IMR-90 (cell line): ENCODE measurements at regions not wholly inside any gene's neighbourhood (a gene's known extent, or its start where the extent isn't known, plus 50 kb on each side); places are given as distances from the start of the nearest gene placed in this dataset.

Source experiments
- ATAC-seq: fragments of 200-7000 bp; cut with Tn5 transposase; 2 replicates; pipeline ENCODE4 v1.9.1; 2020; ENCODE audit warnings: low read depth, mild to moderate bottlenecking, moderate library complexity
- BruUV-seq: library from RNA; stranded (reverse); fragments of 400-500 nt; replicated peaks from 2 replicates; lab custom pipeline; 2021; lab: Mats Ljungman, UMichigan
- CTCF ChIA-PET: fragments of 300-600 bp; formaldehyde crosslinking; extraction: SDS; loops from one replicate; lab custom pipeline; 2021; ENCODE audit warnings: antibody characterized with exemption; lab: Yijun Ruan, JAX
- POLR2A ChIA-PET: fragments of 300-600 bp; sonication (Branson Sonifier 250); formaldehyde crosslinking; loops from one replicate; lab custom pipeline; 2022; ENCODE audit warnings: antibody characterized with exemption; ENCODE audit not compliant: unreplicated experiment; lab: Charles Lee
- DNase-seq: peaks from one replicate; pipeline ENCODE4 v3.0.0; 2013
- H2AFZ ChIP-seq: replicated peaks from 2 replicates; pipeline ENCODE3; 2013; ENCODE audit warnings: low read length, mild to moderate bottlenecking; ENCODE audit not compliant: poor library complexity
- H2AK5ac ChIP-seq: 2 replicates; pipeline ENCODE4 v1.6.1; 2013; ENCODE audit warnings: low read depth, low read length, inconsistent platforms
- H2AK9ac ChIP-seq: replicated peaks from 2 replicates; pipeline ENCODE3; 2013; ENCODE audit warnings: mild to moderate bottlenecking, low read depth, low read length, moderate library complexity; ENCODE audit not compliant: poor library complexity
- H2BK120ac ChIP-seq: 2 replicates; pipeline ENCODE4 v1.6.1; 2013; ENCODE audit warnings: low read depth, low read length, inconsistent platforms
- H2BK15ac ChIP-seq: 3 replicates; pipeline ENCODE4 v1.6.1; 2013; ENCODE audit warnings: low read depth, low read length, inconsistent platforms
- H2BK20ac ChIP-seq: 2 replicates; pipeline ENCODE4 v1.6.1; 2013; ENCODE audit warnings: low read depth, mild to moderate bottlenecking, inconsistent platforms, low read length, moderate library complexity
- H2BK5ac ChIP-seq: 2 replicates; pipeline ENCODE4 v1.6.1; 2013; ENCODE audit warnings: mild to moderate bottlenecking, low read depth, low read length, inconsistent platforms; ENCODE audit not compliant: poor library complexity, severe bottlenecking
- H3K14ac ChIP-seq: replicated peaks from 2 replicates; pipeline ENCODE4 v1.6.1; 2013; ENCODE audit warnings: low read depth, low read length, inconsistent platforms
- H3K18ac ChIP-seq: 2 replicates; pipeline ENCODE4 v1.6.1; 2013; ENCODE audit warnings: low read depth, low read length, control low read depth
- H3K23ac ChIP-seq: 2 replicates; pipeline ENCODE4 v1.6.1; 2013; ENCODE audit warnings: low read depth, low read length, inconsistent platforms
- H3K27ac ChIP-seq: 2 replicates; pipeline ENCODE4 v1.5.1; 2013; ENCODE audit warnings: mild to moderate bottlenecking, control low read depth, low read length; ENCODE audit not compliant: insufficient read depth
- H3K27me3 ChIP-seq: 2 replicates; pipeline ENCODE4 v1.6.1; 2013; ENCODE audit warnings: low read length; ENCODE audit not compliant: control insufficient read depth, insufficient read depth
- H3K36me3 ChIP-seq: 2 replicates; pipeline ENCODE4 v1.6.1; 2013; ENCODE audit warnings: low read length, mixed read lengths; ENCODE audit not compliant: control insufficient read depth, insufficient read depth
- H3K4ac ChIP-seq: 2 replicates; pipeline ENCODE4 v1.6.1; 2013; ENCODE audit warnings: low read depth, low read length, inconsistent platforms
- H3K4me1 ChIP-seq: 2 replicates; pipeline ENCODE4 v1.6.1; 2013; ENCODE audit warnings: low read length, mixed read lengths; ENCODE audit not compliant: control insufficient read depth, insufficient read depth
- H3K4me2 ChIP-seq: 2 replicates; pipeline ENCODE4 v1.6.1; 2013; ENCODE audit warnings: low read depth, mild to moderate bottlenecking, control low read depth, low read length, moderate library complexity
- H3K4me3 ChIP-seq: 2 replicates; pipeline ENCODE4 v1.5.1; 2013; ENCODE audit warnings: low read depth, mild to moderate bottlenecking, control low read depth, low read length, moderate library complexity; ENCODE audit not compliant: insufficient read depth
- H3K56ac ChIP-seq: 2 replicates; pipeline ENCODE4 v1.6.1; 2013; ENCODE audit warnings: low read length, inconsistent platforms; ENCODE audit not compliant: insufficient read depth; ENCODE audit errors: extremely low read depth
- H3K79me1 ChIP-seq, 2 experiments: 2 replicates each; pipeline ENCODE4 v1.6.1; 2013; ENCODE audit warnings: low read length in 2 of 2, inconsistent platforms in 1 of 2, low read depth in 1 of 2
- H3K9ac ChIP-seq: 2 replicates; pipeline ENCODE4 v1.6.1; 2013; ENCODE audit warnings: low read depth, low read length, control low read depth
- H3K9me1 ChIP-seq: 2 replicates; pipeline ENCODE4 v1.6.1; 2013; ENCODE audit warnings: low read length, inconsistent platforms; ENCODE audit not compliant: insufficient read depth
- H3K9me3 ChIP-seq: 2 replicates; pipeline ENCODE4 v1.6.1; 2013; ENCODE audit warnings: low read length; ENCODE audit not compliant: control insufficient read depth, insufficient read depth
- H4K20me1 ChIP-seq: 2 replicates; pipeline ENCODE4 v1.6.1; 2013; ENCODE audit warnings: low read length, inconsistent platforms; ENCODE audit not compliant: insufficient read depth
- H4K5ac ChIP-seq: 2 replicates; pipeline ENCODE4 v1.6.1; 2013; ENCODE audit warnings: mild to moderate bottlenecking, low read depth, low read length, control low read depth
- H4K8ac ChIP-seq, 2 experiments: 2 replicates each; pipeline ENCODE4 v1.6.1; 2013; ENCODE audit warnings: low read depth in 2 of 2, low read length in 2 of 2, control low read depth in 1 of 2, inconsistent platforms in 1 of 2
- H4K91ac ChIP-seq: 2 replicates; pipeline ENCODE4 v1.6.1; 2013; ENCODE audit warnings: low read depth, low read length, inconsistent platforms; ENCODE audit not compliant: insufficient read depth
- BHLHE40 ChIP-seq: fragments of 150-350 bp; IDR thresholded peaks from 2 replicates; pipeline ENCODE4 v1.6.1; 2016; ENCODE audit warnings: mild to moderate bottlenecking, low read depth, low read length
- CEBPB ChIP-seq: IDR thresholded peaks from 2 replicates; pipeline ENCODE4 v1.6.1; 2012; ENCODE audit warnings: low read depth, low read length, improper control_type of control experiment
- CHD1 ChIP-seq: IDR thresholded peaks from 2 replicates; pipeline ENCODE4 v1.6.1; 2012; ENCODE audit warnings: low read depth, low read length, improper control_type of control experiment
- FOS ChIP-seq: fragments of 150-350 bp; IDR thresholded peaks from 2 replicates; pipeline ENCODE4 v1.6.1; 2016; ENCODE audit warnings: low read depth, low read length
- MAFK ChIP-seq: IDR thresholded peaks from 2 replicates; pipeline ENCODE4 v1.6.1; 2012; ENCODE audit warnings: low read depth, low read length, improper control_type of control experiment
- MAZ ChIP-seq: IDR thresholded peaks from 2 replicates; pipeline ENCODE4 v1.6.1; 2012; ENCODE audit warnings: low read depth, mild to moderate bottlenecking, low read length, improper control_type of control experiment, moderate library complexity, borderline replicate concordance
- MXI1 ChIP-seq: IDR thresholded peaks from 2 replicates; pipeline ENCODE4 v1.6.1; 2012; ENCODE audit warnings: low read depth, mild to moderate bottlenecking, low read length, moderate library complexity, borderline replicate concordance
- NFE2L2 ChIP-seq: fragments of 150-350 bp; IDR thresholded peaks from 2 replicates; pipeline ENCODE4 v1.6.1; 2016; ENCODE audit warnings: low read depth, mild to moderate bottlenecking, low read length
- POLR2A ChIP-seq: IDR thresholded peaks from 2 replicates; pipeline ENCODE4 v1.6.1; 2012; ENCODE audit warnings: mild to moderate bottlenecking, low read depth, low read length
- RAD21 ChIP-seq: IDR thresholded peaks from 2 replicates; pipeline ENCODE4 v1.6.1; 2012; ENCODE audit warnings: low read length, improper control_type of control experiment
- RCOR1 ChIP-seq: IDR thresholded peaks from 2 replicates; pipeline ENCODE4 v1.6.1; 2012; ENCODE audit warnings: mild to moderate bottlenecking, low read length, improper control_type of control experiment; ENCODE audit not compliant: insufficient replicate concordance
- RFX5 ChIP-seq: IDR thresholded peaks from 2 replicates; pipeline ENCODE4 v1.8.0; 2012; ENCODE audit warnings: low read depth, mild to moderate bottlenecking, low read length, moderate library complexity
- SMC3 ChIP-seq: fragments of 150-350 bp; IDR thresholded peaks from 2 replicates; pipeline ENCODE4 v1.6.1; 2016; ENCODE audit warnings: low read depth, mild to moderate bottlenecking, antibody characterized with exemption, low read length, moderate library complexity
- WGBS, 2 experiments: methylation state at CpG; one replicate each; pipeline versions ENCODE4 v1.1.5 to v1.1.7; 2013; ENCODE audit warnings: missing lambda C conversion rate in 2 of 2; ENCODE audit not compliant: insufficient read length in 1 of 2; ENCODE audit errors: extremely low coverage in 2 of 2; 5-methylcytosine and 5-hydroxymethylcytosine counted together
- dilution Hi-C: fragments of 300-500 bp; cut with HindIII; formaldehyde crosslinking; loops from one replicate; pipeline ENCODE4 v1.14.3; 2018; ENCODE audit warnings: low sequenced_read_pairs; ENCODE audit not compliant: unreplicated experiment
- in situ Hi-C: fragments of 300-500 bp; cut with MboI; formaldehyde crosslinking; loops from 3 replicates; pipeline ENCODE4 v1.14.3; 2019; ENCODE audit warnings: low sequenced_read_pairs, inconsistent platforms, mixed read lengths
- intact Hi-C: fragments of 100-400 bp; cut with micrococcal nuclease; formaldehyde crosslinking; loops from 2 replicates; pipeline ENCODE4 v1.10.0; 2022
- TF ChIP-seq, protein P1 (sequence below): fragments of 150-350 bp; IDR thresholded peaks from 2 replicates; pipeline ENCODE4 v1.6.1; 2017; ENCODE audit warnings: mild to moderate bottlenecking, antibody characterized with exemption, low read length, low read depth
- TF ChIP-seq, protein P2 (sequence below): fragments of 150-350 bp; IDR thresholded peaks from 2 replicates; pipeline ENCODE4 v1.6.1; 2016; ENCODE audit warnings: low read depth, mild to moderate bottlenecking, low read length, moderate library complexity, borderline replicate concordance
- TF ChIP-seq, protein P3 (sequence below): conservative IDR thresholded peaks from 2 replicates; pipeline ENCODE4 v1.5.1; 2012; ENCODE audit warnings: mild to moderate bottlenecking, low read depth, low read length, improper control_type of control experiment

DNA sequence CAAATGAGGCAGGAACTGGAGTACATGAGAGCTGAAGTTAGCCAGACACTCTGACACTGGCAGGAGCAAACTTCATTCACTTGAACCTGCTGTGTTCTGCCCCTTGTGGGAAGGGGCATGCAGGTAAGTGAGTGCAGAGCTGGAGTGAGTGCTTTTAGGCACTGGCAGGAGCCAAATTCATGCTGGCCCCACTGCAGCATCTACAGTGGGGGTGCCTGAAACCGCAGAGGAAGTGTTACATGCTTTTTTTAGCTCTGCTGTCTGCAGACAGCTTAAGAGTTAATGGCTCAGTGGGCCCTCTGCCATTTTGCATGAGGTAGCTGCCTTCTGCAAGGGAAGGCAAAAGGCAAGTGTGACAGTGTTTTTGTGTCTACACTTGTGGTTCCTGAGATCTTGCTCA is 167.9 kb upstream of the SYNCRIP start:
- Histone ChIP-seq H3K9ac (no peak overlapping the region), H2AFZ (no peak overlapping the region), H2AK9ac (no peak overlapping the region), H3K79me1 (no peaks in the 10 kb centered on the region), H3K4ac (no peak overlapping the region), H3K23ac (no peak overlapping the region), H2BK5ac (no peak overlapping the region), H3K27ac (no peak overlapping the region), H3K56ac (no peak overlapping the region), H3K4me1 (no peaks in the 10 kb centered on the region), H2BK20ac (no peak overlapping the region), H2BK15ac (no peak overlapping the region), H4K8ac (no peak overlapping the region), H3K14ac (no peak overlapping the region), H4K20me1 (no peaks in the 10 kb centered on the region), H2AK5ac (no peak overlapping the region), H3K9me3 (no peaks in the 10 kb centered on the region), H2BK120ac (no peak overlapping the region), H3K18ac (no peak overlapping the region), H3K36me3 (no peaks in the 10 kb centered on the region), H3K27me3 (no peaks in the 10 kb centered on the region), H3K4me2 (no peak overlapping the region), H4K5ac (no peak overlapping the region), H3K4me3 (no peak overlapping the region), H4K91ac (no peak overlapping the region), H3K9me1 (no peaks in the 10 kb centered on the region)
- ATAC-seq (no peak), DNase-seq (no peak)
- ChIA-PET POLR2A (no interaction called here), CTCF (no interaction called here)
- intact Hi-C loops (no loop called here), in situ Hi-C loops (no loop called here), dilution Hi-C loops (no loop called here)
- WGBS, 2 experiments: no CpG with 5 or more reads among the region's 1 CpG
- BruUV-seq: no TSS peak
- TF ChIP-seq FOS (no peak), POLR2A (no peak), MXI1 (no peak), CHD1 (no peak), NFE2L2 (no peak), RFX5 (no peak), CEBPB (no peak), MAFK (no peak), BHLHE40 (no peak), SMC3 (no peak), RCOR1 (no peak), MAZ (no peak), RAD21 (no peak)
- TF ChIP-seq, protein P1, sequence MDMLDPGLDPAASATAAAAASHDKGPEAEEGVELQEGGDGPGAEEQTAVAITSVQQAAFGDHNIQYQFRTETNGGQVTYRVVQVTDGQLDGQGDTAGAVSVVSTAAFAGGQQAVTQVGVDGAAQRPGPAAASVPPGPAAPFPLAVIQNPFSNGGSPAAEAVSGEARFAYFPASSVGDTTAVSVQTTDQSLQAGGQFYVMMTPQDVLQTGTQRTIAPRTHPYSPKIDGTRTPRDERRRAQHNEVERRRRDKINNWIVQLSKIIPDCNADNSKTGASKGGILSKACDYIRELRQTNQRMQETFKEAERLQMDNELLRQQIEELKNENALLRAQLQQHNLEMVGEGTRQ: no peak
- TF ChIP-seq, protein P2, sequence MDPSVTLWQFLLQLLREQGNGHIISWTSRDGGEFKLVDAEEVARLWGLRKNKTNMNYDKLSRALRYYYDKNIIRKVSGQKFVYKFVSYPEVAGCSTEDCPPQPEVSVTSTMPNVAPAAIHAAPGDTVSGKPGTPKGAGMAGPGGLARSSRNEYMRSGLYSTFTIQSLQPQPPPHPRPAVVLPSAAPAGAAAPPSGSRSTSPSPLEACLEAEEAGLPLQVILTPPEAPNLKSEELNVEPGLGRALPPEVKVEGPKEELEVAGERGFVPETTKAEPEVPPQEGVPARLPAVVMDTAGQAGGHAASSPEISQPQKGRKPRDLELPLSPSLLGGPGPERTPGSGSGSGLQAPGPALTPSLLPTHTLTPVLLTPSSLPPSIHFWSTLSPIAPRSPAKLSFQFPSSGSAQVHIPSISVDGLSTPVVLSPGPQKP: no peak
- TF ChIP-seq, protein P3, sequence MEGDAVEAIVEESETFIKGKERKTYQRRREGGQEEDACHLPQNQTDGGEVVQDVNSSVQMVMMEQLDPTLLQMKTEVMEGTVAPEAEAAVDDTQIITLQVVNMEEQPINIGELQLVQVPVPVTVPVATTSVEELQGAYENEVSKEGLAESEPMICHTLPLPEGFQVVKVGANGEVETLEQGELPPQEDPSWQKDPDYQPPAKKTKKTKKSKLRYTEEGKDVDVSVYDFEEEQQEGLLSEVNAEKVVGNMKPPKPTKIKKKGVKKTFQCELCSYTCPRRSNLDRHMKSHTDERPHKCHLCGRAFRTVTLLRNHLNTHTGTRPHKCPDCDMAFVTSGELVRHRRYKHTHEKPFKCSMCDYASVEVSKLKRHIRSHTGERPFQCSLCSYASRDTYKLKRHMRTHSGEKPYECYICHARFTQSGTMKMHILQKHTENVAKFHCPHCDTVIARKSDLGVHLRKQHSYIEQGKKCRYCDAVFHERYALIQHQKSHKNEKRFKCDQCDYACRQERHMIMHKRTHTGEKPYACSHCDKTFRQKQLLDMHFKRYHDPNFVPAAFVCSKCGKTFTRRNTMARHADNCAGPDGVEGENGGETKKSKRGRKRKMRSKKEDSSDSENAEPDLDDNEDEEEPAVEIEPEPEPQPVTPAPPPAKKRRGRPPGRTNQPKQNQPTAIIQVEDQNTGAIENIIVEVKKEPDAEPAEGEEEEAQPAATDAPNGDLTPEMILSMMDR: no peak
